Coronary artery (tissue), 2 donors: ENCODE measurements at regions not wholly inside any gene's neighbourhood (a gene's known extent, or its start where the extent isn't known, plus 50 kb on each side); places are given as distances from the start of the nearest gene placed in this dataset.

Experiments
- DNase-seq: peaks from one replicate; pipeline ENCODE4 v3.0.0-alpha.2; 2017; ENCODE audit warnings: low spot score
- H3K27ac ChIP-seq, 2 donors: fragments of 200-600 bp; sonication (generic); one replicate each; pipeline ENCODE4 v1.5.1; 2016 to 2019
- H3K4me3 ChIP-seq: fragments of 200-600 bp; sonication (generic); 2 replicates; pipeline ENCODE4 v1.5.1; 2016; ENCODE audit warnings: mild to moderate bottlenecking, moderate library complexity
- CTCF ChIP-seq: fragments of 200-600 bp; sonication (generic); IDR thresholded peaks from one replicate; pipeline ENCODE4 v1.5.1; 2019; ENCODE audit warnings: antibody characterized with exemption

- no peak for DNase-seq
- H3K4me3 ChIP-seq = no peak overlapping the region
- no peak overlapping the region for H3K27ac ChIP-seq
- TF ChIP-seq CTCF = no peak
Observed at GRCh38 chr9:106583751-106584150, 279.2 kb upstream of the ZNF462 start.

- DNase-seq = no peak
- TF ChIP-seq CTCF = no peak
- H3K4me3 ChIP-seq = no peak overlapping the region
- H3K27ac ChIP-seq = no peak overlapping the region
Observed at GRCh38 chr9:106587042-106587441, 275.9 kb upstream of the ZNF462 start.

- no peak overlapping the region for H3K27ac ChIP-seq
- TF ChIP-seq CTCF = no peak
- no peak overlapping the region for H3K4me3 ChIP-seq
- no peak for DNase-seq
Observed at GRCh38 chr9:106588626-106589025, 274.3 kb upstream of the ZNF462 start.

GRCh38 chr9:106590759-106591505 is 272.0 kb upstream of the ZNF462 start:
- DNase-seq = no peak
- Histone ChIP-seq H3K4me3 (no peak overlapping the region), H3K27ac (no peak overlapping the region)
- no peak for TF ChIP-seq CTCF

GRCh38 chr9:106593201-106593600 is 269.8 kb upstream of the ZNF462 start:
- DNase-seq = no peak
- no peak overlapping the region for H3K4me3 ChIP-seq
- no peak for TF ChIP-seq CTCF
- no peak overlapping the region for H3K27ac ChIP-seq

DNA sequence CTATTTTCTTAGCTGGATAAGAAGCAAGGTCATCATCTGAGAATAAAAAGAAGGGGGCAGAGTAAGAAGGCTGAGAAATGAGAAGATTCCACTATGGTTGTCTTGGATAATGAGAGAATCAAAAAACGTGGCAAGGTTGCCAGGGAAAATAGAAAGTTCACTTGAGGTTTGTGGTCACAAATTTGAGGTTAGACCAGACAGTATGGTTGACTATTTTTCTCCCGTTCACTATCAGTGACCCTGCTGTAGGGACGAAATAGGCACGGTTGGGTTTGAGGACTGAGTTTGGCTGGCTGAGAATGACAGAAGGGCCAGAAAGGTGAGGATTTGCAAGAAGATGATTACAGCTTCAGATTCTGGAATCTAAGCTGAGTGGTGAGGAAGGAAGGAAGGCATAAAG is 266.0 kb upstream of the ZNF462 start:
- Histone ChIP-seq H3K4me3 (no peak overlapping the region), H3K27ac (no peak overlapping the region)
- DNase-seq = no peak
- no peak for TF ChIP-seq CTCF

DNA sequence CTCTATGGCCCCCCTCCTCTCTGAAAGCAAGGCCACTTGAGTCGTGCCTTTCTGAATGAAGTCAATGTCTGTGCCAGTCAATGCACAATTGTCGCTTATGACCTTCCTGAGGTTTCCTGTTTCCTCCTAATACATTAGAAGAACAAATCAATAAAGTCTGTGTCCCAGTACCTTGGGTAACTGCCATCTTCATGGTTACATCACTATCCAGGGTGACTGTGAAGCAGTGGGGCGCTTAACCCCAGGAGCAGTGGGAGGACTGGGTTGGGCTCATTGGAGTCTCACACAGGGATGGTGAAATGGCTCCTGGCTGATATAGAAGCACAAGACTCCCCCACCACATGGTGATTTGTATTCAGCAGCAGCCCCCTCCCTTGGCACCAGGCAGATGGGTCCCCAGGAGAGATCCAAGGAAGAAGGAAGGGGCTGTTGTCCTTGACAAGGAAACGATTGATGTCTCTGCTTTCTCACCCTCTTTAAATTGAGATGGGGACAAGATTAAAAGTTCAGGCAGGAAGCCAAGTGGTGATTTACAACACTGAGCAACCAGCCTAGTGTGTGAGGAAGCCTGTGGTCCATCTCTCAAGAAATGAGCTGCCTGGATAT is 261.9 kb upstream of the ZNF462 start:
- H3K4me3 ChIP-seq = no peak overlapping the region
- no peak for TF ChIP-seq CTCF
- no peak for DNase-seq
- no peak overlapping the region for H3K27ac ChIP-seq
